Activated naive CD4-positive, alpha-beta T cell treated with anti-CD3 and anti-CD28 coated beads for 36 hours (primary cell): ENCODE measurements at regions not wholly inside any gene's neighbourhood (a gene's known extent, or its start where the extent isn't known, plus 50 kb on each side); places are given as distances from the start of the nearest gene placed in this dataset.
"Not testable (repeated sequence)": the region's sequence is repeated elsewhere in the genome, so short reads cannot be mapped to it uniquely, and the experiment has no call there.

Experiments
- CTCF ChIA-PET: fragments of 350-600 bp; sonication (Branson Sonifier 250); formaldehyde crosslinking; loops from one replicate; lab custom pipeline; 2021; ENCODE audit warnings: antibody characterized with exemption; lab: Charles Lee
- DNase-seq: peaks from one replicate; pipeline ENCODE4 v3.0.0-alpha.2; 2020
- H3K27ac Mint-ChIP-seq: one replicate; pipeline ENCODE4 v1.8.0; 2021; ENCODE audit warnings: mild to moderate bottlenecking, mixed read lengths
- H3K27me3 Mint-ChIP-seq: one replicate; pipeline ENCODE4 v1.8.0; 2021; ENCODE audit warnings: low read depth, mixed read lengths
- H3K36me3 Mint-ChIP-seq: one replicate; pipeline ENCODE4 v1.8.0; 2021; ENCODE audit warnings: low read depth, mixed read lengths
- H3K4me1 Mint-ChIP-seq: one replicate; pipeline ENCODE4 v1.8.0; 2021; ENCODE audit warnings: low read depth, mixed read lengths
- H3K4me3 Mint-ChIP-seq: one replicate; pipeline ENCODE4 v1.8.0; 2021; ENCODE audit warnings: mild to moderate bottlenecking, moderate library complexity, mixed read lengths
- H3K9me3 Mint-ChIP-seq: one replicate; pipeline ENCODE4 v1.8.0; 2021; ENCODE audit warnings: mixed read lengths
- intact Hi-C: fragments of 100-400 bp; cut with micrococcal nuclease; formaldehyde crosslinking; loops from one replicate; pipeline ENCODE4 v1.15.1; 2023

GRCh38 chr4:177494791-177495190, 52.6 kb upstream of the AGA start:
- DNase-seq: no peak
- CTCF ChIA-PET: no interaction called here
- Mint-ChIP-seq H3K4me3 (no peak overlapping the region), H3K27me3 (no peaks in the 10 kb centered on the region), H3K4me1 (no peaks in the 10 kb centered on the region), H3K9me3 (no peaks in the 10 kb centered on the region), H3K36me3 (peaks cover 2% of the 10 kb centered on the region), H3K27ac (no peak overlapping the region)
- intact Hi-C loops: no loop called here

GRCh38 chr4:177495626-177496025, 53.4 kb upstream of the AGA start:
- DNase-seq, H3K4me1 Mint-ChIP-seq, H3K27me3 Mint-ChIP-seq, H3K4me3 Mint-ChIP-seq, CTCF ChIA-PET, H3K9me3 Mint-ChIP-seq, H3K27ac Mint-ChIP-seq, H3K36me3 Mint-ChIP-seq, intact Hi-C loops: not testable (repeated sequence)

- Mint-ChIP-seq H3K27ac (no peak overlapping the region), H3K9me3 (peaks cover 2% of the 10 kb centered on the region), H3K27me3 (no peaks in the 10 kb centered on the region), H3K36me3 (peaks cover 2% of the 10 kb centered on the region), H3K4me1 (peaks cover 20% of the 10 kb centered on the region), H3K4me3 (no peak overlapping the region)
- no peak for DNase-seq
- CTCF ChIA-PET: no interaction called here
- intact Hi-C loops: no loop called here
These were observed 57.3 kb upstream of the AGA start for GRCh38 chr4:177499537-177499936.

- DNase-seq: no peak
- Mint-ChIP-seq H3K4me1 (peaks cover 29% of the 10 kb centered on the region), H3K4me3 (no peak overlapping the region), H3K27ac (no peak overlapping the region), H3K27me3 (no peaks in the 10 kb centered on the region), H3K9me3 (peaks cover under 1% of the 10 kb centered on the region), H3K36me3 (peaks cover 2% of the 10 kb centered on the region)
- intact Hi-C loops: no loop called here
- CTCF ChIA-PET: no interaction called here
These were observed 63.0 kb upstream of the AGA start for GRCh38 chr4:177505171-177505615.

- no peaks in the 10 kb centered on the region for H3K36me3 Mint-ChIP-seq
- peaks cover 10% of the 10 kb centered on the region for H3K4me1 Mint-ChIP-seq
- no peak overlapping the region for H3K27ac Mint-ChIP-seq
- no peaks in the 10 kb centered on the region for H3K9me3 Mint-ChIP-seq
- H3K27me3 Mint-ChIP-seq: no peaks in the 10 kb centered on the region
- intact Hi-C loops: no loop called here
- DNase-seq: no peak
- CTCF ChIA-PET: interaction anchor here (1.6 kb wide), 1 partner anchor 227 kb away, joined by 5 read pairs; no protein-coding TSS in a partner anchor
- no peak overlapping the region for H3K4me3 Mint-ChIP-seq
These were observed 66.4 kb upstream of the AGA start for GRCh38 chr4:177508662-177509061.

- no peak overlapping the region for H3K4me3 Mint-ChIP-seq
- H3K27ac Mint-ChIP-seq: no peak overlapping the region
- no peak for DNase-seq
- H3K27me3 Mint-ChIP-seq: no peaks in the 10 kb centered on the region
- no peaks in the 10 kb centered on the region for H3K9me3 Mint-ChIP-seq
- no peaks in the 10 kb centered on the region for H3K36me3 Mint-ChIP-seq
- CTCF ChIA-PET: interaction anchor here (1.6 kb wide), 1 partner anchor 228 kb away, joined by 5 read pairs; no protein-coding TSS in a partner anchor
- intact Hi-C loops: no loop called here
- H3K4me1 Mint-ChIP-seq: peaks cover 9% of the 10 kb centered on the region
These were observed 67.0 kb upstream of the AGA start for GRCh38 chr4:177509226-177509745.

- Mint-ChIP-seq H3K27ac (no peak overlapping the region), H3K4me3 (no peak overlapping the region), H3K4me1 (no peaks in the 10 kb centered on the region), H3K27me3 (no peaks in the 10 kb centered on the region), H3K9me3 (no peaks in the 10 kb centered on the region), H3K36me3 (no peaks in the 10 kb centered on the region)
- intact Hi-C loops: no loop called here
- CTCF ChIA-PET: no interaction called here
- no peak for DNase-seq
These were observed 69.4 kb upstream of the AGA start for GRCh38 chr4:177511611-177512010.

GRCh38 chr4:177512646-177513045, 70.4 kb upstream of the AGA start:
- intact Hi-C loops: no loop called here
- Mint-ChIP-seq H3K27ac (no peak overlapping the region), H3K4me1 (no peaks in the 10 kb centered on the region), H3K27me3 (no peaks in the 10 kb centered on the region), H3K36me3 (no peaks in the 10 kb centered on the region), H3K4me3 (no peak overlapping the region), H3K9me3 (no peaks in the 10 kb centered on the region)
- no peak for DNase-seq
- CTCF ChIA-PET: no interaction called here

GRCh38 chr4:177517862-177518261, 75.6 kb upstream of the AGA start:
- Mint-ChIP-seq H3K27ac (no peak overlapping the region), H3K36me3 (no peaks in the 10 kb centered on the region), H3K4me3 (no peak overlapping the region), H3K4me1 (no peaks in the 10 kb centered on the region), H3K9me3 (no peaks in the 10 kb centered on the region), H3K27me3 (no peaks in the 10 kb centered on the region)
- intact Hi-C loops: no loop called here
- CTCF ChIA-PET: no interaction called here
- DNase-seq: no peak

GRCh38 chr4:177519481-177520260, 77.4 kb upstream of the AGA start:
- CTCF ChIA-PET: no interaction called here
- DNase-seq: no peak
- Mint-ChIP-seq H3K36me3 (no peaks in the 10 kb centered on the region), H3K4me3 (no peak overlapping the region), H3K27ac (no peak overlapping the region), H3K27me3 (no peaks in the 10 kb centered on the region), H3K4me1 (no peaks in the 10 kb centered on the region), H3K9me3 (no peaks in the 10 kb centered on the region)
- intact Hi-C loops: no loop called here

GRCh38 chr4:177528620-177529019, 86.4 kb upstream of the AGA start:
- intact Hi-C loops: no loop called here
- Mint-ChIP-seq H3K4me1 (no peaks in the 10 kb centered on the region), H3K4me3 (no peak overlapping the region), H3K27me3 (no peaks in the 10 kb centered on the region), H3K36me3 (no peaks in the 10 kb centered on the region), H3K9me3 (peaks cover 3% of the 10 kb centered on the region), H3K27ac (no peak overlapping the region)
- CTCF ChIA-PET: interaction anchor here (0.7 kb wide), 1 partner anchor 52 kb away, joined by 3 read pairs; no protein-coding TSS in a partner anchor
- no peak for DNase-seq

- H3K4me3 Mint-ChIP-seq: no peak overlapping the region
- H3K36me3 Mint-ChIP-seq: no peaks in the 10 kb centered on the region
- no peak for DNase-seq
- H3K27me3 Mint-ChIP-seq: no peaks in the 10 kb centered on the region
- CTCF ChIA-PET: interaction anchor here (1.4 kb wide), 1 partner anchor 280 kb away, joined by 4 read pairs; no protein-coding TSS in a partner anchor
- H3K27ac Mint-ChIP-seq: no peak overlapping the region
- H3K9me3 Mint-ChIP-seq: no peaks in the 10 kb centered on the region
- intact Hi-C loops: no loop called here
- H3K4me1 Mint-ChIP-seq: no peaks in the 10 kb centered on the region
These were observed 88.3 kb upstream of the AGA start for GRCh38 chr4:177530561-177530960.

- no peaks in the 10 kb centered on the region for H3K36me3 Mint-ChIP-seq
- intact Hi-C loops: no loop called here
- H3K9me3 Mint-ChIP-seq: no peaks in the 10 kb centered on the region
- no peaks in the 10 kb centered on the region for H3K27me3 Mint-ChIP-seq
- H3K27ac Mint-ChIP-seq: no peak overlapping the region
- no peaks in the 10 kb centered on the region for H3K4me1 Mint-ChIP-seq
- DNase-seq: no peak
- CTCF ChIA-PET: no interaction called here
- no peak overlapping the region for H3K4me3 Mint-ChIP-seq
These were observed 90.1 kb upstream of the AGA start for GRCh38 chr4:177532358-177532757.
